ENCODE measurements at regions not wholly inside any gene's neighbourhood (a gene's known extent, or its start where the extent isn't known, plus 50 kb on each side); places are given as distances from the start of the nearest gene placed in this dataset.

DNA sequence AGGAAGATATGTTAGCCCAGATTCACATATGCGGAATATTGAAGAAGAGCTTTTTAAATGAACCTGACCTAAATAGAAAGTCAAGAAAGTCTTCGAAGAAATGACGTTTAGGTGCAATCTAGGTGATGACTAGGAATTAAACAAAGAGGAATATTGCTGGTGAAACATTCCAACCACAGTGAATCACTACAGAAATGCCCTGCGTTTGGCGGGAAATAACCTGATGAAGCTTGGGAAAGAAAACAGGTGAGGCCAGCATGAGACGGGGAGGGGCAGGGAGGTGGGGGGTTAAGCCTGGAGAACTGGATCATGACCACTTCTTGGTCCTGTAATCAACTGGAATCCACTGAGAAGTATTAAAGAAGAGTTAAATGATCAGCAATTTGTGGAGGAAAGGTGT, 299.4 kb upstream of the VSTM2A start:
- H2AFZ ChIP-seq (ENCODE audit: low read length): no peak overlapping the region
- no peak for TF ChIP-seq CTCF (IDR thresholded peaks at IDR 0.05; ENCODE audit: extremely low read depth, low read depth, low read length)

GRCh38 chr7:54245020-54245419, 297.2 kb upstream of the VSTM2A start:
- no peaks in the 10 kb centered on the region for H4K20me1 ChIP-seq (ENCODE audit: insufficient read depth, low read length)
- TF ChIP-seq CTCF (IDR thresholded peaks at IDR 0.05; ENCODE audit: extremely low read depth, low read depth, low read length): no peak

More for the DNA sequence above, 299.4 kb upstream of the VSTM2A start:
- Histone ChIP-seq H3K9me3 (ENCODE audit: low read depth, low read length) (peaks cover 3% of the 10 kb centered on the region), H3K27ac (ENCODE audit: low read depth, low read length) (no peak overlapping the region), H3K36me3 (ENCODE audit: insufficient read depth, low read length) (no peaks in the 10 kb centered on the region), H3K79me2 (ENCODE audit: insufficient read depth, low read length) (no peaks in the 10 kb centered on the region), H3K27me3 (ENCODE audit: insufficient read depth, low read length) (no peaks in the 10 kb centered on the region), H3K4me1 (ENCODE audit: insufficient read depth, low read length) (no peaks in the 10 kb centered on the region), H4K20me1 (ENCODE audit: insufficient read depth, low read length) (no peaks in the 10 kb centered on the region), H3K4me2 (ENCODE audit: insufficient read depth, low read length) (no peak overlapping the region), H3K4me3 (ENCODE audit: insufficient read depth, low read length) (no peak overlapping the region)
- no peak for DNase-seq (ENCODE audit: insufficient read length, low spot score, missing footprints)

DNA sequence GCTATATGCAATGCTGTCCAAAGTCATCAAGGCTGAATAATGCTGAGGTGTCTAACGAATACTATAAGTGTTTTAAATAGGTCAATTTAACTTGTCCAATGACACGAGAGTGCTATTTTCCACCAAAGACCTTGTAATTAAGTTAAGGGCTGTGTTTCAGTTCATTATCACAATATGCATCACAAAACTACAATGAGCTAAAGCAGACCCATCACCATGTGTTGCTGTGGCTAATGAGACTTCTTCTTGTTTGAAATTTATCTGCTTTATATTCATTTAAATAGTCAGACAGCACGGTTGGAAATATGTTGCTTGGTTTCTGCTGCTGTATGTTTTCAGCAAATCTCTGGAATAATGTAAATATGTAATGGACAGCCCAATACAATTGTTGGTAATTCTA, 292.5 kb upstream of the VSTM2A start:
- Histone ChIP-seq H3K9me3 (ENCODE audit: low read depth, low read length) (peaks cover 3% of the 10 kb centered on the region), H3K4me2 (ENCODE audit: insufficient read depth, low read length) (no peak overlapping the region), H3K4me3 (ENCODE audit: insufficient read depth, low read length) (no peak overlapping the region), H3K27me3 (ENCODE audit: insufficient read depth, low read length) (no peaks in the 10 kb centered on the region), H3K79me2 (ENCODE audit: insufficient read depth, low read length) (no peaks in the 10 kb centered on the region), H3K27ac (ENCODE audit: low read depth, low read length) (no peak overlapping the region), H3K36me3 (ENCODE audit: insufficient read depth, low read length) (no peaks in the 10 kb centered on the region), H4K20me1 (ENCODE audit: insufficient read depth, low read length) (no peaks in the 10 kb centered on the region), H2AFZ (ENCODE audit: low read length) (no peak overlapping the region), H3K4me1 (ENCODE audit: insufficient read depth, low read length) (no peaks in the 10 kb centered on the region)
- no peak for DNase-seq (ENCODE audit: insufficient read length, low spot score, missing footprints)
- TF ChIP-seq CTCF (IDR thresholded peaks at IDR 0.05; ENCODE audit: extremely low read depth, low read depth, low read length): no peak

More at GRCh38 chr7:54245020-54245419, 297.2 kb upstream of the VSTM2A start:
- no peaks in the 10 kb centered on the region for H3K27me3 ChIP-seq (ENCODE audit: insufficient read depth, low read length)
- no peaks in the 10 kb centered on the region for H3K79me2 ChIP-seq (ENCODE audit: insufficient read depth, low read length)
- H3K4me2 ChIP-seq (ENCODE audit: insufficient read depth, low read length): no peak overlapping the region
- H2AFZ ChIP-seq (ENCODE audit: low read length): no peak overlapping the region
- H3K4me1 ChIP-seq (ENCODE audit: insufficient read depth, low read length): no peaks in the 10 kb centered on the region
- no peak for DNase-seq (ENCODE audit: insufficient read length, low spot score, missing footprints)
- peaks cover 3% of the 10 kb centered on the region for H3K9me3 ChIP-seq (ENCODE audit: low read depth, low read length)
- no peak overlapping the region for H3K27ac ChIP-seq (ENCODE audit: low read depth, low read length)
- H3K4me3 ChIP-seq (ENCODE audit: insufficient read depth, low read length): no peak overlapping the region
- no peaks in the 10 kb centered on the region for H3K36me3 ChIP-seq (ENCODE audit: insufficient read depth, low read length)

- DNase-seq (ENCODE audit: insufficient read length, low spot score, missing footprints): no peak
- Histone ChIP-seq H3K4me1 (ENCODE audit: insufficient read depth, low read length) (no peaks in the 10 kb centered on the region), H3K9me3 (ENCODE audit: low read depth, low read length) (no peaks in the 10 kb centered on the region), H3K27me3 (ENCODE audit: insufficient read depth, low read length) (no peaks in the 10 kb centered on the region), H3K4me3 (ENCODE audit: insufficient read depth, low read length) (no peak overlapping the region), H3K4me2 (ENCODE audit: insufficient read depth, low read length) (no peak overlapping the region), H4K20me1 (ENCODE audit: insufficient read depth, low read length) (no peaks in the 10 kb centered on the region), H3K79me2 (ENCODE audit: insufficient read depth, low read length) (no peaks in the 10 kb centered on the region), H2AFZ (ENCODE audit: low read length) (no peak overlapping the region), H3K36me3 (ENCODE audit: insufficient read depth, low read length) (no peaks in the 10 kb centered on the region), H3K27ac (ENCODE audit: low read depth, low read length) (no peak overlapping the region)
- TF ChIP-seq CTCF (IDR thresholded peaks at IDR 0.05; ENCODE audit: extremely low read depth, low read depth, low read length): no peak
Measured at GRCh38 chr7:54252256-54253035, 289.7 kb upstream of the VSTM2A start.
